PC-3 (cell line): ENCODE measurements at regions not wholly inside any gene's neighbourhood (a gene's known extent, or its start where the extent isn't known, plus 50 kb on each side); places are given as distances from the start of the nearest gene placed in this dataset.

Source experiments
- CTCF ChIP-seq: fragments of 300-600 bp; sonication (generic); conservative IDR thresholded peaks from 2 replicates; pipeline ENCODE4 v1.5.1; 2017; ENCODE audit warnings: antibody characterized with exemption, low read depth, mild to moderate bottlenecking, low read length
- EZH2 ChIP-seq: fragments of 300-600 bp; sonication (generic); IDR thresholded peaks from one replicate; pipeline ENCODE4 v1.6.1; 2017; ENCODE audit warnings: antibody characterized with exemption, mild to moderate bottlenecking, low read length; ENCODE audit not compliant: unreplicated experiment
- EZH2phosphoT487 ChIP-seq: fragments of 300-600 bp; sonication (generic); IDR thresholded peaks from 2 replicates; pipeline ENCODE4 v1.6.1; 2018; ENCODE audit warnings: mild to moderate bottlenecking, antibody characterized with exemption, low read length, borderline replicate concordance

- TF ChIP-seq CTCF (no peak), EZH2 (no peak), EZH2phosphoT487 (no peak)
These were observed 381.9 kb downstream of the LMO7 start for GRCh38 chr13:76017861-76018556.
